SK-N-SH treated with all-trans-retinoic acid at 6 μM for 48 hours (cell line): ENCODE measurements at regions not wholly inside any gene's neighbourhood (a gene's known extent, or its start where the extent isn't known, plus 50 kb on each side); places are given as distances from the start of the nearest gene placed in this dataset.

Experiments
- ATAC-seq: fragments of 200-7000 bp; cut with Tn5 transposase; 3 replicates; pipeline ENCODE4 v1.9.1; 2020; ENCODE audit warnings: mild to moderate bottlenecking, moderate library complexity
- ARNTL ChIP-seq: fragments of 450-650 bp; formaldehyde crosslinking; IDR thresholded peaks from 2 replicates; pipeline ENCODE4 v1.5.0; 2020; ENCODE audit warnings: low read depth, mild to moderate bottlenecking, moderate library complexity, borderline replicate concordance
- BACH2 ChIP-seq: fragments of 250-450 bp; sonication (Bioruptor Pico); IDR thresholded peaks from 2 replicates; pipeline ENCODE4 v1.9.0; 2021; ENCODE audit warnings: mild to moderate bottlenecking, borderline replicate concordance
- CREB5 ChIP-seq: fragments of 250-450 bp; sonication (Bioruptor Pico); IDR thresholded peaks from 2 replicates; pipeline ENCODE4 v1.5.1; 2020; ENCODE audit warnings: low read depth, mild to moderate bottlenecking, moderate library complexity
- CSDC2 ChIP-seq: fragments of 250-450 bp; sonication (Bioruptor Pico); IDR thresholded peaks from 2 replicates; pipeline ENCODE4 v1.5.0; 2020; ENCODE audit warnings: mild to moderate bottlenecking, moderate library complexity
- CSRNP3 ChIP-seq: fragments of 250-450 bp; sonication (Bioruptor Pico); IDR thresholded peaks from 2 replicates; pipeline ENCODE4 v1.5.1; 2021; ENCODE audit warnings: mild to moderate bottlenecking, moderate library complexity
- ESRRG ChIP-seq: fragments of 250-450 bp; sonication (Bioruptor Pico); IDR thresholded peaks from 2 replicates; pipeline ENCODE4 v1.6.1; 2021; ENCODE audit warnings: mild to moderate bottlenecking
- GLIS3 ChIP-seq: fragments of 250-450 bp; sonication (Bioruptor Pico); IDR thresholded peaks from 2 replicates; pipeline ENCODE4 v1.5.0; 2020; ENCODE audit warnings: mild to moderate bottlenecking, moderate library complexity
- ISL1 ChIP-seq: fragments of 250-450 bp; sonication (Bioruptor Pico); IDR thresholded peaks from 2 replicates; pipeline ENCODE4 v2.1.2; 2022; ENCODE audit warnings: mild to moderate bottlenecking, moderate library complexity
- OSR1 ChIP-seq: fragments of 250-450 bp; sonication (Bioruptor Pico); IDR thresholded peaks from 2 replicates; pipeline ENCODE4 v1.8.0; 2022; ENCODE audit warnings: moderate library complexity, mild to moderate bottlenecking, inconsistent platforms
- PATZ1 ChIP-seq: fragments of 250-450 bp; sonication (Bioruptor Pico); IDR thresholded peaks from 2 replicates; pipeline ENCODE4 v1.8.0; 2020; ENCODE audit warnings: mild to moderate bottlenecking, moderate library complexity, borderline replicate concordance
- POU6F1 ChIP-seq: fragments of 250-450 bp; sonication (Bioruptor Pico); IDR thresholded peaks from 2 replicates; pipeline ENCODE4 v1.8.0; 2021; ENCODE audit warnings: low read depth, mild to moderate bottlenecking, moderate library complexity, borderline replicate concordance
- PPARA ChIP-seq: fragments of 250-450 bp; sonication (Bioruptor Pico); IDR thresholded peaks from 2 replicates; pipeline ENCODE4 v1.5.0; 2020; ENCODE audit warnings: mild to moderate bottlenecking, borderline replicate concordance
- RARB ChIP-seq: fragments of 250-450 bp; sonication (Bioruptor Pico); IDR thresholded peaks from 2 replicates; pipeline ENCODE4 v1.8.0; 2021; ENCODE audit warnings: mild to moderate bottlenecking, moderate library complexity
- SNAI2 ChIP-seq: fragments of 250-450 bp; sonication (Bioruptor Pico); IDR thresholded peaks from 2 replicates; pipeline ENCODE4 v1.5.0; 2020; ENCODE audit warnings: mild to moderate bottlenecking, moderate library complexity
- TCF4 ChIP-seq: fragments of 250-450 bp; sonication (Bioruptor Pico); IDR thresholded peaks from 2 replicates; pipeline ENCODE4 v1.8.0; 2021; ENCODE audit warnings: mild to moderate bottlenecking, moderate library complexity, borderline replicate concordance
- TSHZ2 ChIP-seq: fragments of 250-450 bp; sonication (Bioruptor Pico); IDR thresholded peaks from 2 replicates; pipeline ENCODE4 v1.5.0; 2020; ENCODE audit warnings: mild to moderate bottlenecking, moderate library complexity
- ZFP3 ChIP-seq: fragments of 250-450 bp; sonication (Bioruptor Pico); IDR thresholded peaks from 2 replicates; pipeline ENCODE4 v1.5.0; 2020; ENCODE audit warnings: mild to moderate bottlenecking, moderate library complexity
- ZFP30 ChIP-seq: fragments of 450-650 bp; formaldehyde crosslinking; IDR thresholded peaks from 2 replicates; pipeline ENCODE4 v1.5.0; 2022; ENCODE audit warnings: mild to moderate bottlenecking, moderate library complexity
- ZNF565 ChIP-seq: fragments of 450-650 bp; formaldehyde crosslinking; conservative IDR thresholded peaks from 2 replicates; pipeline ENCODE4 v1.5.0; 2020; ENCODE audit warnings: low read depth, mild to moderate bottlenecking, moderate library complexity
- ZNF70 ChIP-seq: fragments of 450-650 bp; formaldehyde crosslinking; IDR thresholded peaks from 2 replicates; pipeline ENCODE4 v1.5.0; 2020; ENCODE audit warnings: mild to moderate bottlenecking, moderate library complexity

GRCh38 chr2:120679526-120679925 is 56.1 kb upstream of the GLI2 start:
- TF ChIP-seq ZNF70 (CRISPR knock-in tag) (no peak), POU6F1 (no peak), SNAI2 (CRISPR knock-in tag) (no peak), OSR1 (CRISPR knock-in tag) (no peak)
- no peak for ATAC-seq

- peak; percentile 89 for ATAC-seq
- TF ChIP-seq RARB (CRISPR knock-in tag) (no peak), PATZ1 (CRISPR knock-in tag) (no peak), ZNF70 (CRISPR knock-in tag) (no peak), ZNF565 (CRISPR knock-in tag) (no peak), ISL1 (CRISPR knock-in tag) (no peak), ZFP30 (CRISPR knock-in tag) (no peak), ZFP3 (CRISPR knock-in tag) (no peak), OSR1 (CRISPR knock-in tag) (no peak), ARNTL (CRISPR knock-in tag) (no peak), ESRRG (CRISPR knock-in tag) (no peak), BACH2 (CRISPR knock-in tag) (no peak), GLIS3 (CRISPR knock-in tag) (no peak), TCF4 (CRISPR knock-in tag) (no peak), PPARA (CRISPR knock-in tag) (no peak), CREB5 (CRISPR knock-in tag) (no peak), SNAI2 (CRISPR knock-in tag) (no peak), POU6F1 (no peak), CSDC2 (CRISPR knock-in tag) (no peak), TSHZ2 (CRISPR knock-in tag) (no peak), CSRNP3 (no peak)
Observed at GRCh38 chr2:120680136-120680761, 55.4 kb upstream of the GLI2 start.
